GM21367 (cell line): ENCODE measurements at regions not wholly inside any gene's neighbourhood (a gene's known extent, or its start where the extent isn't known, plus 50 kb on each side); places are given as distances from the start of the nearest gene placed in this dataset.
"Not testable (repeated sequence)": the region's sequence is repeated elsewhere in the genome, so short reads cannot be mapped to it uniquely, and the experiment has no call there.

Experiments used
- ATAC-seq: cut with Tn5 transposase; IDR thresholded peaks from one replicate; pipeline ENCODE4 v1.9.1; 2021; ENCODE audit not compliant: unreplicated experiment

DNA sequence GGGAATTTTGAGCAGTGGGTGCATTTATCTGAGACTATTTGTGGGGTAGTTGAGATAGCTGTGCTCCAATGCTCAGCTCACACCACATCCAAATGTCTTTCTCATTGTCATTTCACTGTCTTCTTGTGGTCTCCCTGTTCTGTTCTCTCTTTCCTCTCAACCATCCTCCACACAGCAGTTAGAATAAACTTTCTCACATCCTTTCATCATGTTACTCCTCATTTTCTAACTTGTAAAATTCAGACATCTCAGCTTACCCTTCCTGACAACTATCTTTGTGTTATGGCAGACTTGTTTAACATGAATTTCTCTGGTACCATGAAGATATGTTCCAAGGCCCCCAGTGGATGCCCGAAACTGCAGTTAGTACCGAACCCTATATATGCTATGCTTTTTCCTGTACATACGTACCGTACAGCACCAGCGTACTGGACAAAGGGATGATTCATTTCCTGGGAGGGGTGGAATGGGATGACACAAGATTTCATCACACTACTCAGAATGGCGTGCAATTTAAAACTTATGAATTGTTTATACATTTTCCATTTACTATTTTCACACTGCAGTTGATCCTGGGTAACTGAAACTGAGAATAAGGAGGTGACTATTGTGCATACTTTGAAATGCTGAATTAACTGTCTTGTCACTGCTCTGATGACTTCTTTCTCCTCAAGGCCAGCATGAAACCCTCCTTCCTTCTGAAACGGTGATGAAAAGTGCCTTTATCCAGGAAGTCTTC is 177.1 kb upstream of the SLC38A2 start:
- no peak for ATAC-seq

DNA sequence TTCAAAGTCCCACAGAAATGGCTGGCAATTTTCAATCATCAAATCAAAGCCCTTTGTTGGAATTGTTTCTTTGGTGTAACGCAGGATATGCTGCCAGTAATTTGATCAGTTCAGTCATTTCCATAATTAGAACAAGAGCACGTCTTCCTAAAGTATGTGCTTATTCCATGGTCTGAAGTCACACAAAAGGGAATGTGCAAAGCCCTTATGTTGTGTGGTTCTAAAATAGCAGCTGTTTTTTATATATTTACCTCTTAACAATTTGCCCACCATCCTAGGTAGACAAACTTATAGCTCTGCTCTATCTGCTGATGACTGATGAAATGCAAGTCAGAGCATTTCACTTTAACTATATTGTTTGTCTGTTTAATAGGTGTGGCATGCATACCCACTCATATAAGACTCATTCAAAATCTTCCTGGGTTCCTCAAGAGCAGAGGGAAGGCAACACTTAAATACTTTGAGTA is 176.1 kb upstream of the SLC38A2 start:
- no peak for ATAC-seq

- no peak for ATAC-seq
Measured at GRCh38 chr12:46547421-46548354, 175.1 kb upstream of the SLC38A2 start.

DNA sequence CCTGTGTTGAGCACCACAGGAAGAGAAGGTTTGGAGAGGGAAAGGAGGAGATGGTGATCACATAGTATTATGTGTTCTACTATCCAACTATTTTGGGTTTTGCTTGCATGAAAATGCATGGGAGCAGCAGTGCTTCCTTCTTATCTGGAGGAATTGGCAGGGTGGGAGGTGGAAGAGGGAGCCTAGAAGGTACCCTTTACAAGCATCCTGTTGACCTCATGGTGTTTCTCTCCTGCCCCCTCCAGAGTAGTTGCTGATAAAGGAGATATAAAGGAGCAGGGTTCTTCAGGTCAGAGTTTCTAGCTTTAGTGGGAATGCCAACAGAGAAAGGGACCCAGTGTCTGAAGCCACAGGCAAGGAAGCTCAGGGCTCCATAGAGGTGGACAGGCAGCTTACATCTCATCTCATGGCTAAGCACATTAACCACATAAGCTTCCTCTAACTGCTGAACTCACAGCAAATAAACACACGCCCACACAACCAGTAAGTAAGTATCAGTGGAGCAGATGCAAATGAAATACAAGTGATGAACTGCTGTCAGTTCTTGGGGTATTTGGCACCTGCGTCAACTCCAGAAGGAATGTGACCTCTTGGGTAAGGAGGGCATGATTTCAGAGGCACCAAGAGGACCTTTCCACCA is 174.2 kb upstream of the SLC38A2 start:
- peak; percentile 94 for ATAC-seq

- ATAC-seq, result not testable (repeated sequence)
Measured at GRCh38 chr12:46543378-46543795, 170.8 kb upstream of the SLC38A2 start.

DNA sequence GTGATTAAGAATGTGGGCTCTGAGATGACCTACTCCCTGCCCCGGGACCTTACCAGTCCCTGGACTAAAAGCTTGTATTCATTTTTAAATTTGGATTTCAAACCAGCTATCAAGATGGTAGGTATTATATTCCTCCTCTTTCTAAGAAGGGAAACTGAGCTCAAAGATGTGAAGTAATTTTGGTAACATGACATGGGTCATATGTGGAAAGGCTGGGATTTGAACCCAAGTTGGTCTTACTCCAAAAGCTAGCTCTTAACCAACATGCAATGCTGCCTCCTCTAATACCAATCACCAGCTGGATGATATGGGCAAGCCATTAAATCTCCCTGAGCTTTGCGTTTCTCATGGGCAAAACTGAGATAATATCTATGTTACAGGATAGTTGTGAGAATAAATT is 166.4 kb upstream of the SLC38A2 start:
- ATAC-seq, result no peak

DNA sequence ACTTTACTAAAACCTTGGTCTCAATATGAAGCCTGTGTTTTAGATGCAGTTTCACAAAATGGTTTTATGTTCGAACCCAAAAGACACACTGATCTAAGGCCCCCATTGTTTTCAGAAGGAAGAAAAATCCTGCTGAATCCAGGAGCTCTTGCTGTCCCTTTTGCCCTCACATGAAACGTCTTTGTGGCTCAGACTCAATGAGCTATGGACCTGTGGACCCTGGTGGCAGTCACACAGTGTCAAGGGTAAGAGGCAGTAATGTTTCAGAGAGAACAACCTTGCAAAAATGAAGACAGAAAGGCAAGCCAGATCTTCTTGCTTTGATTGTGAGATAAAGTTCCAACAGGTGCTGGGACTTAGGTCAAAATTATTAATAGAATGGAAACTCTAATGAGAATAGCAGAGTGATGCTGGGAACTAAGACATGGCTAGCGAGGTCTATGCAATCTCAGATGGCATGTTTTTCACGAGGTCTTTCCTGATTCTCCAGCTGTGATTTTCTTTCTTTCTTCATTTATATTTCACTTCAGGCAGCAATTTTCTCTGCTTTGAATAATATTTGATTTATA is 164.9 kb upstream of the SLC38A2 start:
- no peak for ATAC-seq

GRCh38 chr12:46536316-46536715 is 163.7 kb upstream of the SLC38A2 start:
- ATAC-seq, result peak; percentile 73

DNA sequence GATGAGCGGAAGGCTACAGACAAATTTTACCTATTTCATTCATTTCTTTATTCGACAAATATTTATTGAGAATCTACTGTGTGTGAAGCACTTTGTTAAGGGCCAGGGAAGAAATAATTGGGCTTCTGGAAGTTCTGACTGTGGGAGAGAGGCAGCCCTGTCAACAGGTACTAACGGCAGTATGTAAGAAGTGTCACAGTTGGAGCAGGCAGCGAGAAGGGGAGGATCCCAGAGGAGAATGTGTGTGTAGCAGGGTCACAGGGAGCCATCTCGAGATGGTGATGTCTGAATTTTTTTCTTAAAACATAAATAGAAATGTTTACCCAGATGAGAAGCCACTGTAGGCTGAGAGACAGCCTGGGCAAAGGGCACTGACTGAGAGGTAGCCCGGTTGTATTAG is 163.3 kb upstream of the SLC38A2 start:
- no peak for ATAC-seq

DNA sequence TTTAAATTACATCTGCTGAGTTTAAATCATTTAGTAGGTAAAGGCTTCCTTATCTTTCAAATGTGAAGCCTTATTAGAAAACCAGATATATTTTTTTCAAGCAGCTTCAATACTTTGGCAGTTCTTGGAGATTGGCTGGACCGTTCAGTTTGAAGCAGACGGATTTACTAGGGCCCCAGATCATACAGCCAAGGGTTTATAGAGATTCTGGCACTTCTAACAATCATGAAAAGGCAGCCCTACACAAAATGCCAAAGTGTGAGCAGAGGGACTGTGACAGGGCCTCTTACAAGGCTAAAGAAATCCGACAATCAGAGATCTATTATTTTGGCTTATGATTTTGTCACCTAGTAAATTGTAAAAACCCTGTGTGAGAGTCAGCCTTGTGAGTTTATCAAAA is 162.8 kb upstream of the SLC38A2 start:
- ATAC-seq, result no peak

GRCh38 chr12:46534327-46534840 is 161.8 kb upstream of the SLC38A2 start:
- ATAC-seq, result no peak

GRCh38 chr12:46533723-46534122 is 161.2 kb upstream of the SLC38A2 start:
- ATAC-seq, result no peak

DNA sequence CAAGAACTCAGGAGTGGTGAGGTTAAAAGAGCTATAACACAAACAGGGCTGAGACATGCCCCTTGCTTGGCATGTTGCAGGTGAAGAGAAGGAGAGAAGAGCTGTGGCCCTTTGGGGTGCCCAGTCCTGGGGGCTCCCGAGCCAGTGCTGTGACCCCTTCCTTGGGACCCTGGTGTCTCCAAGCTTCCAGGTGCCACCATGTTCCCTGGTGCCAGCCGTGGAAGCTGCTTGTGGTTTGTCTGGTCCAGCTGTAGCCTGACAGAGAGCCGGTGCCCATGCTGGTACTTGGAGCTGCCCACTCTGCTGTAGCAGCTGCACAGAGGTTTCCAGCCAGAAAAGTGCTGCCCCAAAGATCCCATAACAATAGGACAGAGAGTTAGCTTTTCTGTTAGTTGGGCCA is 159.2 kb upstream of the SLC38A2 start:
- no peak for ATAC-seq

DNA sequence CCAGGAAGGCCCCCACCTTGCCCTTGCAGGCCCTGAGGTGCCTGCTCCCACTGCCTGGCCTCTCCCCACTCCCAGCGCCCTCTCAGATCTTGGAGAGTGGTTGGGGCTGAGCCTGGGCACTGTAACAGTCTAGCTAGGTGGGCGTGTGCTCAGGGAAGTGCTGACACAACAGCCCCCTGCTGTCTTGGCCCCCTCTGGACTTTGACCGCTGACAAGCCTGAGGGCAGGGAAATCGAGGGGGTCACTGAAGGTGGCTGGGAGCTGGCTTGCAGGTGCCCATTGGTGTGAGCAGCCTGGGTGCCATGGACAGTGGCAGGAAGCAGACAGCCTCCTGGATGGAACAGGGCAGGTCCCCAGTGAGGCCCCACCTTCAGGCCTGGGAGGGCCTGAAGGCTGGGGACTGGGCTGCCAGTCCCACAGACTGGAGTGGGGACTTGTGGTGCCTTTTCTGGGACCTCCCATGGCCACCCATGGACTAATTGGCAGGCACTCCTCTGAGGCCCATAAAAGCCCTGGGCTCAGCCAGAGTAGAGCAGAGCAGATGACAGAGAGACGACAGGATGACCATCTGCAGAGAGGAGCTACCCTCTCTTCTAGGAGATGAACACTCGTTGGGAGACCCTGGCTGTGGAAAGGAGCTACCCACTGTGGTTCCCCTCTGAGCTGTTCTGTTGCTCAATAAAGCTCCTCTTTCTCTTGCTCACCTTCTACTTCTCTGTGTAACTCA is 158.6 kb upstream of the SLC38A2 start:
- ATAC-seq, result no peak

GRCh38 chr12:46530373-46531056 is 157.9 kb upstream of the SLC38A2 start:
- no peak for ATAC-seq

DNA sequence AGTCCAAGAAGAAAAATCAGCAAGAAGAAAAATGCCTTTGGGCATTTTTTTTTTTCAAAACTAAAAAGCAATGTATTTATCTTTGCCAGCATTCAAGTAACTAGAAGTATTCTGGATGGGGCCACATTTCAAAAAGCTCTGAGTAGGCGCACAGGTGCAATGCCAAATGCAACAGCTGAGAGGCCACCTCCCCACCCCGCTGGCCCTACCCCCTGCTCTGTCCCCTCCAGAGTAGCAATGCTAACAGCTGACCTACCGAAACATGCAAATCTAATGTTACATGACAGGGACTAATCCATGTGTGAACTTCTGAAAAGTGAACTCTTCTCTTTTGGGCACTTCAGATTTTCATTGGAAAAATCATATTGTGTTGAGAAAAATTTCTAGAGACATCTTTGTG is 153.7 kb upstream of the SLC38A2 start:
- no peak for ATAC-seq

GRCh38 chr12:46524778-46525177 is 152.2 kb upstream of the SLC38A2 start:
- no peak for ATAC-seq

DNA sequence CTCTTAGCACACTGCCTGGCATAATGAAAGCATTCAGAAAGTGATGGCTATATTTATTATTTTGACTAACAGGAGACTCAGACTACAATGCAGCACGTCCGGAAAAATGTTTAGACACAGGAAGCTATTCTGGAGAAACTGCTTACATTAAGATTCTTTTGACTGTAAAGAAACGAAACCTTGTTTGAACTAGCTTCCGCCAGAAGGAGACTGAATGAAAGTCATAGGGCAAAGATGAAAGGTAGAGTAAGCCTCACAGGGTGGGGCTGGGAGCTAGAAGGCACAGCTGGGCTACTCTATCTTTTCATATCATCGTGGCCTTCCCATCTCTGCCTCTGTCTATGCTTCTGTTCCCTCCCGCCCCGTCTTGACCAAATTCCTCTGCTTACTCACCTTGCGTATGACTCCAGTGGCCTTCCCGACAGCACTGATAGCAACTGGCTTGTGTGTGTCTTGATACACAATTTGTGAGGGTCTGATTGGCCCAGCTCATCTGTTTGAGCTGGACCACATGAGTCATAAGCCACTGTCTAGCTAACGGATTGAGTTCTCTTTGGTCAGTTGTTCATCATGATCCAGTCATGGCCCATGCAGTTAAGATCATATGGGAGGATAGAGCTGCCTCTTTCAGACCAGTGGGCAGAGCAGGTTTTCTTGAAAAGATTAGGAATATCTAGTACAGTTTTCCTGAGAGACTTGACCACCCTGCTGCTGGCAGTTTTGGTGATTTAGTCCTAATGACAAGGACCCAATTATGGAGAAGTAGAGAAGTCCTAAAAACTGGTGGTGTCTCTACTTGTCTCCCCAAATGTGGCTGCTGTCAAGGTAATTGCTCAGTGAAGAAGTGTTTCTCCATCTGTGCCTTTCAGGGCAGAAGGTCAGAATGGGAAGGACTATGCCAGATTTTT is 151.5 kb upstream of the SLC38A2 start:
- peak; percentile 54 for ATAC-seq

DNA sequence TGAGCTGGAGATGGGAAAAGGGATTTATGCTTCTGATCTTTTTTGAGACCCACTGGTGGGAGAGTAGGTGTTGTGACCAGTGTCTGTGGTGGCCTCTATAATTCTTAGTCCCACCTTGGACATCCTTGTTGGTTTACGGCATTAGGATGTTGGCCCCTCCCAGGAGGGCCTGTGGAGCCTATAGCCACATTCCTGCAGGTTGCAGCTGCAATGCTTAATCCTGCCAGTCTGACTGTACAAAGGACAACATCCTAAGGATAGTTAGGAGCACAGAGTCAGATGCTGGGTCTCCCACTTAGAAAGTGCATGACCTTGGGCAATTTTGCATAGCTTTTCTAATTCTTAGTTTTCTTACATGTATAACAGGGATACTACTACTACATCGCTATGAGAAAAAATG is 150.9 kb upstream of the SLC38A2 start:
- no peak for ATAC-seq
